ENCODE measurements at regions not wholly inside any gene's neighbourhood (a gene's known extent, or its start where the extent isn't known, plus 50 kb on each side); places are given as distances from the start of the nearest gene placed in this dataset.
"Not testable (repeated sequence)": the region's sequence is repeated elsewhere in the genome, so short reads cannot be mapped to it uniquely, and the experiment has no call there.

GRCh38 chrX:43333543-43333942 is 322.6 kb upstream of the MAOA start:
- DNase-seq (ENCODE audit: low spot score in 2 of 2) (no peak), ATAC-seq (no peak)
- H3K9me3 Mint-ChIP-seq: no peaks in the 10 kb centered on the region
- H3K36me3 Mint-ChIP-seq: no peaks in the 10 kb centered on the region
- no peak overlapping the region for H3K27ac Mint-ChIP-seq

GRCh38 chrX:43345166-43345565 is 310.9 kb upstream of the MAOA start:
- DNase-seq (ENCODE audit: low spot score in 2 of 2) (no peak), ATAC-seq (no peak)
- H3K27ac Mint-ChIP-seq: no peak overlapping the region
- no peaks in the 10 kb centered on the region for H3K36me3 Mint-ChIP-seq
- no peaks in the 10 kb centered on the region for H3K9me3 Mint-ChIP-seq

GRCh38 chrX:43349363-43349762 is 306.7 kb upstream of the MAOA start:
- Mint-ChIP-seq H3K36me3 (no peaks in the 10 kb centered on the region), H3K9me3 (no peaks in the 10 kb centered on the region), H3K27ac (no peak overlapping the region)
- ATAC-seq (no peak), DNase-seq (ENCODE audit: low spot score in 2 of 2) (peak in 1 of 2 donors; percentile 12)

- ATAC-seq: no peak
- no peak overlapping the region for H3K27ac Mint-ChIP-seq
- H3K9me3 Mint-ChIP-seq: no peaks in the 10 kb centered on the region
- DNase-seq (ENCODE audit: low spot score in 2 of 2): no peak
- no peaks in the 10 kb centered on the region for H3K36me3 Mint-ChIP-seq
Measured at GRCh38 chrX:43350935-43351334, 305.2 kb upstream of the MAOA start.

- Mint-ChIP-seq H3K36me3 (no peaks in the 10 kb centered on the region), H3K27ac (no peak overlapping the region), H3K9me3 (no peaks in the 10 kb centered on the region)
- no peak for ATAC-seq
- DNase-seq (ENCODE audit: low spot score in 2 of 2): no peak
Measured at GRCh38 chrX:43357741-43358140, 298.4 kb upstream of the MAOA start.

GRCh38 chrX:43373032-43373431 is 283.1 kb upstream of the MAOA start:
- ATAC-seq (no peak), DNase-seq (ENCODE audit: low spot score in 2 of 2) (no peak)
- H3K36me3 Mint-ChIP-seq: peaks cover under 1 to 5% of the 10 kb centered on the region in 2 donors
- H3K27ac Mint-ChIP-seq: no peak overlapping the region
- H3K9me3 Mint-ChIP-seq: peaks cover 6 to 8% of the 10 kb centered on the region in 2 donors

GRCh38 chrX:43375136-43375535 is 281.0 kb upstream of the MAOA start:
- no peak for ATAC-seq
- no peaks in the 10 kb centered on the region for H3K36me3 Mint-ChIP-seq
- DNase-seq (ENCODE audit: low spot score in 2 of 2): no peak
- H3K27ac Mint-ChIP-seq: no peak overlapping the region
- peaks cover 0 to 4% of the 10 kb centered on the region in 2 donors for H3K9me3 Mint-ChIP-seq

- Mint-ChIP-seq H3K27ac (no peak overlapping the region), H3K9me3 (no peaks in the 10 kb centered on the region), H3K36me3 (peaks cover 0 to 6% of the 10 kb centered on the region in 2 donors)
- DNase-seq (ENCODE audit: low spot score in 2 of 2): no peak
- no peak for ATAC-seq
Measured at GRCh38 chrX:43380704-43381103, 275.4 kb upstream of the MAOA start.

GRCh38 chrX:43386875-43387274 is 269.2 kb upstream of the MAOA start:
- Mint-ChIP-seq H3K36me3 (no peaks in the 10 kb centered on the region), H3K9me3 (peaks cover 0 to 3% of the 10 kb centered on the region in 2 donors), H3K27ac (no peak overlapping the region)
- ATAC-seq (peak in 1 of 2 donors; percentile 85), DNase-seq (ENCODE audit: low spot score in 2 of 2) (no peak)

- Mint-ChIP-seq H3K9me3 (peaks cover 0 to 6% of the 10 kb centered on the region in 2 donors), H3K36me3 (no peaks in the 10 kb centered on the region), H3K27ac (no peak overlapping the region)
- DNase-seq (ENCODE audit: low spot score in 2 of 2) (no peak), ATAC-seq (no peak)
Measured at GRCh38 chrX:43405191-43405590, 250.9 kb upstream of the MAOA start.

- DNase-seq (ENCODE audit: low spot score in 2 of 2): no peak
- no peak for ATAC-seq
- Mint-ChIP-seq H3K9me3 (peaks cover 0 to 10% of the 10 kb centered on the region in 2 donors), H3K36me3 (no peaks in the 10 kb centered on the region), H3K27ac (no peak overlapping the region)
Measured at GRCh38 chrX:43423876-43424275, 232.2 kb upstream of the MAOA start.

GRCh38 chrX:43436517-43436916 is 219.6 kb upstream of the MAOA start:
- DNase-seq (ENCODE audit: low spot score in 2 of 2): no peak
- no peaks in the 10 kb centered on the region for H3K36me3 Mint-ChIP-seq
- no peak overlapping the region for H3K27ac Mint-ChIP-seq
- ATAC-seq: no peak
- H3K9me3 Mint-ChIP-seq: peaks cover 7 to 10% of the 10 kb centered on the region in 2 donors

- no peak overlapping the region for H3K27ac Mint-ChIP-seq
- no peak for ATAC-seq
- peaks cover under 1 to 5% of the 10 kb centered on the region in 2 donors for H3K36me3 Mint-ChIP-seq
- peaks cover under 1 to 12% of the 10 kb centered on the region in 2 donors for H3K9me3 Mint-ChIP-seq
- DNase-seq (ENCODE audit: low spot score in 2 of 2): no peak
Measured at GRCh38 chrX:43446752-43447151, 209.3 kb upstream of the MAOA start.

GRCh38 chrX:43448688-43449087 is 207.4 kb upstream of the MAOA start:
- no peak for DNase-seq (ENCODE audit: low spot score in 2 of 2)
- H3K9me3 Mint-ChIP-seq: peaks cover 7 to 10% of the 10 kb centered on the region in 2 donors
- ATAC-seq: no peak
- peaks cover 6 to 12% of the 10 kb centered on the region in 2 donors for H3K36me3 Mint-ChIP-seq
- no peak overlapping the region for H3K27ac Mint-ChIP-seq

GRCh38 chrX:43450355-43450754 is 205.7 kb upstream of the MAOA start:
- H3K36me3 Mint-ChIP-seq: peaks cover 6 to 12% of the 10 kb centered on the region in 2 donors
- ATAC-seq: no peak
- peaks cover 7 to 10% of the 10 kb centered on the region in 2 donors for H3K9me3 Mint-ChIP-seq
- H3K27ac Mint-ChIP-seq: no peak overlapping the region
- no peak for DNase-seq (ENCODE audit: low spot score in 2 of 2)

GRCh38 chrX:43451976-43452686 is 204.0 kb upstream of the MAOA start:
- not testable (repeated sequence) for DNase-seq (ENCODE audit: low spot score in 2 of 2); H3K27ac Mint-ChIP-seq; ATAC-seq
- H3K36me3 Mint-ChIP-seq: peaks cover 6 to 12% of the 10 kb centered on the region in 2 donors
- H3K9me3 Mint-ChIP-seq: peaks cover 7 to 14% of the 10 kb centered on the region in 2 donors

GRCh38 chrX:43456063-43456462 is 200.0 kb upstream of the MAOA start:
- H3K27ac Mint-ChIP-seq: no peak overlapping the region
- DNase-seq (ENCODE audit: low spot score in 2 of 2) (no peak), ATAC-seq (no peak)
- H3K9me3 Mint-ChIP-seq: peaks cover 5 to 7% of the 10 kb centered on the region in 2 donors
- H3K36me3 Mint-ChIP-seq: peaks cover 6 to 12% of the 10 kb centered on the region in 2 donors

- H3K27ac Mint-ChIP-seq: no peak overlapping the region
- peaks cover 5% of the 10 kb centered on the region in 2 donors for H3K9me3 Mint-ChIP-seq
- ATAC-seq: no peak
- no peak for DNase-seq (ENCODE audit: low spot score in 2 of 2)
- H3K36me3 Mint-ChIP-seq: peaks cover 4 to 5% of the 10 kb centered on the region in 2 donors
Measured at GRCh38 chrX:43456906-43457305, 199.2 kb upstream of the MAOA start.
